ENCODE measurements at regions not wholly inside any gene's neighbourhood (a gene's known extent, or its start where the extent isn't known, plus 50 kb on each side); places are given as distances from the start of the nearest gene placed in this dataset.
A peak's percentile ranks its signal among the peaks of the same experiment; 100 is the strongest.

DNA sequence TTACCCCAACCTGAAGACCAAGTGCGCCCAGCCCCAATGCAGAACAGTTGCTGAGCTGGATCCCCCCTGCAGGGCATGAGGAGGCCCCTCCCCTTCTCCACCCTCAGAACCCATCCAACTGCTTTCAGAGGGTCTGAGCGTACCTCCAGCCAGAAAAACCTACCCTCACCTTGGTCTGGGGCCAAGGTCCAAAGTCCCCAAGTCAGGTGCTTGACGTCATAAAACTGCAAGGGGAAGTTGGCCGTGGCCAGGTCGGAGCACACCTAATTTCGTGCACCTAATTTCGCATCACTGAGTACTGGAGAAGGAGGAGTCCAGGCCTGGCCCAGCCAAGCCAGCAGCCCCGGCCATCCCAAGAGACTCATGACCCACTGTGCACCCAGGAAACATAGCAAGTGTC, 289.8 kb downstream of the CTTN start:
- no peak for DNase-seq

DNA sequence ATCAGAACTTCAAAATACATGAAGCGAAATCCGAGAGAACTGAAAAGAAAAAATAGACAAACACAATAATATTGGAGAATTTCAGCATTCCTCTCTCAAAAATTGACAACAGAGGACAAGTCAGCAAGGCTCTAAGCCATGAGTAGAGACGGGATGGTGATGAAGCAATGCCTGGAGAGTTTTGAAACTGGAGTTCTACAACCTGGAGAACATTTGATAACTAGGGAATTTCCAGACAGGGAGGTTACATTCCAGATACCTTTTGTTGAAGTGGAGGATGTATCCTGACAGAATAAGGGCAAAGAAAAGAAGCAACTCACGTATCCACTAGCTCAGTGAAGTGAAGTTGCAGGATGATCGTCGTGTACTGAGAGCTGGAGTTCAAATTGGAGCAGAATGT, 291.4 kb downstream of the CTTN start:
- DNase-seq = no peak

DNA sequence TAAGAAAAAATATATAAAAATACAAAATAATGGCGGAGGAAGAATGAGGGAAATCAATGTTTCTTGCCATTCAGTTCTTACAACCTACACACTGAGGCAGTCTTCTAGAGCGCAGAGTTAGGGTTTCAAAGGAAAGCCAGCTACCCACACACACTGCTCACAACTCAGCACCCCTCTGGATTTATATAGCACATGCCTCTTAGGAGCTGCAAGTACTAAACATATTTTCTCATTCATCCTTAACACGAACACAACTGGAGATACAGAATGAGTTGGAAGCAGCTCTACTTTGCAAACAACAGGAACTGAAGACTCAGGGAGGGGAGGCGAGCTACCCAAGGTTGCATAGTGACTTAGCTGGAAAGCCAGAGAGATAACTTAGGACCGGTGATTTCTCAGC, 293.8 kb downstream of the CTTN start:
- DNase-seq = no peak

DNA sequence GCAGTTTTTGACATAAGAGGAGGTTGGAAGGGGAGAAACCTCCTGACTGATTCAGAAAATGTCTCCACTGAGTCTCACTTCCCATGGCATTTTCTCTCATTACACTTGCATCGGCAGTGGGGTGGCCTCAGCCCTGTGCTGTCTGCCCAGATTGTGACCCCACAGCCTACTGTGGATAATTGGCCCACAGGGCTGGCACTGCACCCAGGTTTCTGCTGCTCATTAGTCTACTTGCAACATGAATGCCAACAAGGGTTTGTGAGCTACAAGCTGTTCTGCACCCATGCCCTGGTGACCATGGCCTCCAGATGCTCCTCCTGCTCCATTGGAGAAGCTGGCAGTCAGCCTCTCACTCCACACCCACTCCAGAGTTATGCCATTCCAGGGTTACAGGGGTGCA, 296.0 kb downstream of the CTTN start:
- no peak for DNase-seq

DNA sequence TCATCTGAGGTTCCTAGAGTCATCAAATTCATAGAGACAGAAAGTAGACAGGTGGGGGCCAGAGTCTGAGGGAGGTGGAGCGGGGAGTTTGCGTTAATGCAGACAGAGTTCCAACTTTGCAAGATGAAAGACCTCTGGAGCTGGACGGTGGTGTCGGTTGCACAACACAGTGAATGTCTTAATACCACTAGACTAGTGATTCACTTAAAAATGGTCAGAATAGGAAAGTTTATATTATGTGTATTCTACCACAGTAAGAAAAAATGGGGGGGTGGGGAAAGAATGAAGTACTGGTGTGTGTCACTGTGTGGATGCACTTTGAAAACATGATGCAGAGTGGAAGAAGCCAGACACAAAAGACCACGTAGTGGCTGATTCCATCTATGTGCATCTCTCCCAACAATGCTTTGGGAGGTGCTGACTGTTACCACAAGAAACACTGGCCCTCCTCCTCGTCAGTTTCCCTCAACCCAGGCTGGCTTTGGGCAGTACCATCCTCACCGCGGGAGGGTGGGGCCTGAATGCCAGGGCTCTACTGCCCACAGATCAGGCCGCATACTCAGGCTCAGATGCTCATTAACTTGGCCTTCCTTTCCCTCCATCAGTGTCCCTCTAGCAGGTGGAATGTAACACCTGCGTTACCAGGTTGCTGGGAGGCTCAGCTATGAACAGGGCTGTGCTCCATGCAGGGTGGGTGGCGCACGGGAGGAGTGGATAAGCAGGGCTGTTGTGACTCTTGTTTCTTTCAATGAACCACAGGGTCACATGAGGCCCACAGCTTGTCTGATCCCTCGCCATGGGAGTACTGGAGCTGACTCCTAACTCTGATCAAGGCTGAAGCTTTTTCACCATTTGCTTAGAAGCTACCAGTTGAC, 297.0 kb downstream of the CTTN start:
- DNase-seq = no peak

DNA sequence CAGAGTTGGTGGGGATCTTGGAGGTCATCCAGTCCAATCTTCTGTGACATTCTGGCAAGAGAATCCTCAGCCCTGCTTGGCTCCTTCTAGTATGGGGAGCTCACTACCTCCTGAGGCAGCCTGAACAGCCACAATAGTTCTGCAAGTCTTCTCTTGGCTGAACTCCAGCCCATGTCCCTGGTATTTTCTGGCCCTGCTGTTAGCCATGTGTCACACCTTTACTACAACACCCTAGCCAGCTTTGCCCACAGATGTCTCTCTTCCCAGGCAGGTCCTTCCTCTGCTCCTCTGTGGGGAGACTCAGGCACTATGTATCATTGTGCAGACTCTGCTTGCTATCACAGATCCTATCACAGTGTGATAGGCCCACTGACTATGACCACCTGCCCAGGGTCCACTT, 297.7 kb downstream of the CTTN start:
- DNase-seq = peak; percentile 48

DNA sequence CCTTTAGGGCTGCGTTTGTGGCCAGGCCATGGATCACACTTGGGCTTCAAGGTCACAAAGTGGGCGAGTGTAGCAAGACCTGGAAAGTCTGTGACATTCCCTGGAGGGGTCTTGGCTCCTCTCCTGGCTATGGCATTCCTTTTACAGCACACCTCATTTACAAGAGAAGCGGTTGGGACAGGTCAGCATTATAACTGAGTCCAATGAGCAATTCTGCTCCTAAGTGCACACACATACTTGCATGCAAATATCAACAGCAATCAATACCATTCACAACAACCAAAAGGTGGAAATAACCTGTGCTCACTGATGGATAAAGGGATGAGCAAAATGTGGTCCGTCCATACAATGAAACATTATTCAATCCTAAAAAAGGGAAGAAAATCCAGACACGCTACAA, 298.2 kb downstream of the CTTN start:
- no peak for DNase-seq

DNA sequence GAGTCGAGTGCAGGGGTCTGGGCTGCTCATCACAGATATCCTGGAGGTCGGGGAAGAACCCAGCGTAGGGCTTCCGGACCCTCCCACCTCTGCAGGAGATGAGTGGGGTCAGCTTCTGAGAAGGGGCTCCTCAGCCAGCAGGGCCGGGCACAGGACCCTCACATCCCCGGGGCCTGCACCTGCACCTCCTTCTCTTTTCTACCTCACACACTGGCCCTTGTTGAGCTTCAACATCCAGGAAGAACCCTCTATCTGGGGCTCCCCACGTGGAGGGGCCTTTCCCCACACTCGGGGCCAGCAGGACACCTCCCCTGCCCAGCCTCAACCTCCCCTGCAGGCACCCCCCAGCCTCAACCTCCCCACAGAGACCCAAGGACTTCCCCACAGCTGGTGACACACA, 299.4 kb downstream of the CTTN start:
- no peak for DNase-seq

DNA sequence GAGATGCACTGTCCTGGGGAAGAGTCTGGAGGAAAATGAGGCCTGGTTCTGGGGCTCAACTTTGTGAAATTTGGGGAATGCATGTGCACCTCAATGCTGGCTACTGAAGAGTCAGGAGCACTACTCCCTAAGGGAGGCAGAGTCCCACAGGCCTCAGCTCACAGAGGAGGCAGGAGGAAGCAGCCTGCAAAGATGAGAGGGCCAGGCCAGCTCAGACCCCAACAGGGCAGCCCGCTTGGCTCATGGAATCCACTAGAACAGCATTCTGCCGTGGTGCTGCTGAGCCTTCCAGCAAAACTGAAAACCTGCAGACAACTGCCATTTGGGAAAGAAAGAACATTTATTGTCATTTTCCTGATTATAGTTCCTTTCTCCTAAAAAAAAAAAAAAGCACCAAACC, 300.5 kb downstream of the CTTN start:
- no peak for DNase-seq

DNA sequence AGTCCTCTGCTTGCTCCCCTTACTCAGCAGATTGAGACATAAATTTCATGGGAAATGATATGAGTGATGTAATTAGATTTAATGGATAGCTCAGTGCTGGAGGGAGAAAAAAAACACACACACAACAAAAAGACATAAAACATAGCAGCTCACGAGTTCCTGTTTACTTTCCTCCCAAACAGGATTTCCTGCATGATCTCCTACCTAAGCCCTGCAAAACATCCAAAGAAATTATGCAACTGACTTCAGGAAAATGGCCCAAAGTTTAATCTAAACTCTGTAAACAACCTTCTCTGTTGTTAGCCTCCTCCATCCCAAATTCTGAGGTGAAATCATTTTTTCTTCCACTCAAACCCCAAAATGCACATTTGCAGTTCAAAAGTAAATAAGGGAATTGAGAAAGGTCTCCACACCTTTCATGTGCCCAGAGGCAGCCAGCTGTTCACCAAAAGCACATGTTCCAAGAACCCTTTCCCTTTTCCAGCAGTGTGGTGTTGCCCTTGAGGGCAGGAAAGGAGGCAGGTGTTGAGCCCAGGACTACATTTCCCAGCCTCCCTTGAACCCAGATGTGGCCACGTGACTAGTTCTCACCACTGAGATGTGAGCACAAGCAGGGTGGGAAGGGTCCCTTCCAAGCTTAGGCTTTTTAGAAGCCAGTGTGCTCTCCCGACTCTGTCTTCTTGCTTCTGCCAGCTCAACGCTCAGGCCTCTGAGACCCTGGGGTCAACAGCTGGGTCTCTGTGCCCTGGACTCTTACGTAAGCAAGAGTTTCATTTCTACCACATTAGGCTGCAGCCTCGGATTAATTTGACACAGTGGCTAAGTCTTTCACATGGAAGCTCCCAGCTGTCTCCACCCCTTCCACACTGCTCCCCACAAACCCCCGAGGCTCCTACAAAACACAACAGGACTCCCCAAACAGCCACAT, 301.2 kb downstream of the CTTN start:
- peak; percentile 45 for DNase-seq

DNA sequence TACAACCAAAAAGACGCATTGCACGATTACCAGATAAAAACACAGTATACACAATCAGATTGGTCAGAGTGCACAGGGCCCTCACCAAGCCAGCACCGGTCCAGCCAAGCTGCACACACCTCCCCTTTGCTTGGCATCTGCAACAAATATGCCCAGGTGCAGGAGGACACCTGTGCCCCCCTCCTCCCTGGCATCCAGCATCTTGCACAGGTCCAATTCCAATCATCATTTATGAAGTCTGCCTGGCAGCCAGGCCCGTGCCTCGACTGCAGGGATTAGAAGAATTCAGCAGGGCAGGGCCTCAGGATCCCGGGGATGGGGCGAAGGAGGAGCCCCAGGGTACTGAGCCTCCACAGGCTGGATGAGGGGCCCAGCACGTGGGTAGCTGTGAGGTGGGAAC, 302.1 kb downstream of the CTTN start:
- no peak for DNase-seq

DNA sequence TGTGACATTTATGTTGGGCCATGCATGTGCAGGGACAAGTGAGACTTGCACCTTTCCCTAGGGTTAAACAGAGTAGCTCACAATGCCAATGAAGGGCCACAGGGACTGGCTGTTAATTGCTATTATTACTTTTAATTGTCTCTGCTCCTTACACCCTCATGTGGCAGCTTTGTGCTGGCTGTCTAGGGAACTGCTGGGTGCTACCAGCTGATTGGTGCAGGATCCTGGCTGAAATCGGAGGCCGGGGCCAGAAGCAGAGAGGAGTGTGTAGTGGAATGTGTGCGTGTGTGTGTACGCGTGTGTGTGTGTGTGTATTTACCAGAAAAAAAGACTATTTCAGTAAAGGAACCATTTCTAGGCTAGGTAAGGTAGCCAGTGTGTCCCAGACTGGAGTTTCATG, 302.5 kb downstream of the CTTN start:
- DNase-seq = no peak

DNA sequence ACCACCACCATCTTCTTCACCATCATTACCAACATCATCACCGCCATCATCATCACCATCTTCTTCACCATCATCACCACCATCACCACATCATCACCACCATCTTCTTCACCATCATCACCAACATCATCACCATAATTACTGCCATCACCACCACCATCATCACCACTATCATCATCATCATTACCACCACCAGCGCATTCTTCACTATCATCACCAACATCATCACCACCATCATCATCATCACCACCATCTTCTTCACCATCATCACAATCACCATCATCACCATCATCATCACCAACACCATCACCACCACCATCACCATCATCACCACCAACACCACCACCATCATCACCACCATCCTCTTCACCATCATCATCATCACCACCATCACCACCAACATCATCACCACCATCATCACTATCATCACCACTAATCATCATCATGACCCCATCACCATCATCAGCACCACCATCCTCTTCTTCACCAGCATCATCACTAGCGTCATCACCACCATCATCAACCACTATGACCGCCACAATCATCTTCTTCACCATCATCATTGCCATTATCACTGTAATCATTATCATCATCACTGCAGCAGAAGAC, 303.8 kb downstream of the CTTN start:
- no peak for DNase-seq

DNA sequence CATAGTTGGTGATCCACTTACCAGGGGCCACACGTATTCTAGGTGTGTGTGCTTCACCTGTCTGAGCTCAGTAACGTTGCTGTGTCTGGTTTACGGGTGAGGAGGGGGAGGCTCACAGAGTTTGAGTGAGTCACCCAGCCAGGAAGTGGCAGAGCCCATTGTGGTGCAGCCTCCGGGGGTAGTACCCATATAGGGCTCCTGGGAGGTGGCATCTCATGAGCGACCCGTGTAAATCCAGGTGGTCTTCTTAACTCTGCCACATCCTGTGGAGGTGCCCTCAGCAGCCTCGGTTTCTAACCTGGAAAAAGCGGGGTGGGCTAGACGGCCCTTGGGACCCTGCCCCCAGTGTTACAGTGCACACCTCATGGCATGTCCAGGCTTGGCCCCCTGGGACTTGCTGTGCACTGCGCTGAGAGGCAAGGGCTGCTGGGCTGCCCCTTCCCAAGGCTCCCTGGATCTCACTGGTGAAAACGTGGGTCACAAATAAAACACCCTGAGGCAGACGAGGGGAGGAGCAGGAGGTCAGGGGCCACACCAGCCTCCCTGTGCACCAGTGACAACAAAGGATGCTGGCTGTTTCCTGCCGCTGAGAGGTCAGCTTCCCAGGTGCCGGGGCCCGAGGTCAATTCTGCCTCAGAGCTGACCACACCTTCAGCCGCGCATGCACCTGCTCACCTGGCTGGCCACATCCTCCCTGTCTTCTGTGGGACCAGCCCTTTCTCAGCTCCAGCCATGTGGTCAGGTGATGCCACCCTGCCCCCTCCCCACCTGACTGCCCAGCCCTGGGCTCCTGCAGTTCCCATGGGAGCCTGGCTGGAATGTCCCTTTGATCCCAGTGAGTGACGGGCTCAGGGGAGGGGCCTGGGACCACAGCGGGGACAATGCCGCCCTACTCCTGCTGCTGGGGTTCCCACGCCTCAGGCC, 305.1 kb downstream of the CTTN start:
- no peak for DNase-seq

DNA sequence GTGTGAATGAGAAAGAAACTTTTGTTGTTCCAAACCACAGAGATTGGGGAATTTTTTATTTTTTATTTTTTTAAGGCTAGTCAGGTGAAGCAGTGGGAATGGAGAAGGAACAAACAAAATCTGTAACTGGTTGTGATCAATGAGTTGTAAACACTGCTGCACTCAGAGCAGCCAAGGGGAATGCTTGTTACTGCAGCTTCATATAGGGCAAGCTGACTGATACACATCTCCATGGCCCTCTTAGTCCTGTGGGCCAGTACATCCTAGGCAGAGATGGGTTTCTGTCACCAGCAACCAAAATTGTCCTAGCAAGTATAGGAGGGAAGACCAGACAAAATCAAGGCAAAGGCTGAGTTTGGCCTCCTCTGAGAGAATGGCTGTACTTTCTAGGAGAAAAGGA, 306.8 kb downstream of the CTTN start:
- DNase-seq = no peak

DNA sequence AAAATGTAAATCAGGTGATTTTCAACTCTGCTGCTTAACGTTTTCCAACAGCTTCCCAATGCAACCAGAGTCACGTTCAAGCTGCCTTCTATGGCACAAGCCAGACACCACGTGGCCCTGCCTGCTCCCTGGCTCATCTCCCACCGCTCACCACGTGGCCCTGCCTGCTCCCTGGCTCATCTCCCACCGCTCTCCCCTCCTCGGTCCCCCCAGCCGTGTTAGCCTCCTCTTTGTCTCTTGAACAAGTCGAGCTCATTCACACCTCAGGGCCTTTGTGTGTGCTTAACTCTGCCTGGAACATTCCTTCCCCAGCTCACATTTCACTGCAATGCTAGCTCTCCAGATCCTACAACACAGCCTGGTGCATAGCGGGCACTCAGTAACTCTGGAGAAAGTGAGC, 307.6 kb downstream of the CTTN start:
- no peak for DNase-seq

DNA sequence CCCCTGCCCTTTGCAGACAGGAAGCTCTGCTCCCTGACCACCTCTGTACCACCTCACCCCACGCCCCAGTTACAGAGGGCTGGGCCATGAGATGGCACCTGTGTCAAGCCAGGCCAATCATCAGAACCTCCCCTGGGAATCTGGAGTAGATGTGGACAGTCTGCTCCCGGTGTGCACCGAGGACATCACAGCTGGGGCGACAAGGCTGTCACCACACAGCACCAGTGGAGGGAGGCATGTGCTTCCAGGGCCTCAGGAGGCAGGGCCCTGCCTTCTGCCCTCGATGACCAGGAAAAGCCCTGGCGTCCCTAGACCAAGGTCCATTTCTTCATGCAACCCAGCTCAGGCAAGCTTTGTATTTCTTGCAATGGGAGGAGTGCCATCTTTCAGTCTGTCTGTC, 309.5 kb downstream of the CTTN start:
- DNase-seq = no peak

DNA sequence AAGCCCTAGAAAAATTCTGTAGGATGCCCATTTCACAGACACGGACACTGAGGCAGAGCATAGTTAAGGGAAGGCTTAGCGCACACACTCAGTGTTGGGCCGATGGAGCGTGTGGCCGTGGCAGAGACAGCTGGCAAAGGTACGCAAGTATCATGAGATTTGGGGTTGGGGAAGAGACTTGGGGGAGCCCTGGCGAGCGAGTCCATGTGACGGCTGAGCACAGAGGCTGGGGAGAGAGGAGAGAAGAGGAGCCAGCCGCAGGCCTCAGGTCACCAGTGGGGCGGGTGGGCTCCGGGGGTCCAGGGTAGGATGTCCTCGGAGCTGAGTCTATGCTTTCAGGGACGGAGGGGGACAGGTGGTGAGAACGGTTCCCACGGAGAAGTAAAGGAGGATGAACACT, 311.3 kb downstream of the CTTN start:
- no peak for DNase-seq

DNA sequence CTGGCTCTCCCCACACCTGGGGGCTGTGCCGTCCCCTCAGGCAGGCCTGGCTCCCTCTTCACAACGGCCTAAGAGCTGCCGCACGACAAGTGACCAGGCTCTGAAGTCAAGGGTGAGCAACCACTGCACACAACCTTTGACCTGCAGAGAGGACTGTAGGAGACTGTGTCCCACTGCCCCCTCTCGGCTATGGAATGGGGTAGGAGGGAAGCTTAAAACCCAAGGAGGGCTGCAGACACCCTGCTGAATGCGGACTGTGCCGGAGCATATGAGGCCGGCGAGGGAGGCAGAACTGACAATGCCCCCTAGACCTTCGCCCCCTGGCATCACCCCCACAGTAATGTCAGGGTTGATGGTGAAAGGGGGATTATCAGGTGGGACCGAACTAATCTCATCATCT, 311.9 kb downstream of the CTTN start:
- DNase-seq = no peak

DNA sequence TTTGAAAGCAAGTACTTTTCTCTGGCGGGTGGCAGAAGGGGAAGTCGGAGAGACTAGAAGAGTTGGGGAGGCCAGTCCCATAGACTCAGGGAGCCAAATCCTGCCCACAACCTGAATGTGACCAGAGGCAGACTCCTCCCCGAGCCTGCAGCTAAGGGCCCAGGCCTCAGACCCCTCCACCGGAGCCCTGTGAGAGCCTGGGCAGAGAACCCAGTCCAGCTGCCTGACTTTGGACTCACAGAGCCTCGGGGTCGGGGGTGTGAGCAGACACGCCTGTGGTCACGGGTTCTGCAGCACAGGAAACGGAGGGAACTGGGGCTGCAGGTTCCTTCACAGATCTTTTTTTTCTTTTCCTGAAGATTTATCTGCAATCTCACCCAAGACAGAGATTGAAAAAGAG, 312.3 kb downstream of the CTTN start:
- DNase-seq = no peak

DNA sequence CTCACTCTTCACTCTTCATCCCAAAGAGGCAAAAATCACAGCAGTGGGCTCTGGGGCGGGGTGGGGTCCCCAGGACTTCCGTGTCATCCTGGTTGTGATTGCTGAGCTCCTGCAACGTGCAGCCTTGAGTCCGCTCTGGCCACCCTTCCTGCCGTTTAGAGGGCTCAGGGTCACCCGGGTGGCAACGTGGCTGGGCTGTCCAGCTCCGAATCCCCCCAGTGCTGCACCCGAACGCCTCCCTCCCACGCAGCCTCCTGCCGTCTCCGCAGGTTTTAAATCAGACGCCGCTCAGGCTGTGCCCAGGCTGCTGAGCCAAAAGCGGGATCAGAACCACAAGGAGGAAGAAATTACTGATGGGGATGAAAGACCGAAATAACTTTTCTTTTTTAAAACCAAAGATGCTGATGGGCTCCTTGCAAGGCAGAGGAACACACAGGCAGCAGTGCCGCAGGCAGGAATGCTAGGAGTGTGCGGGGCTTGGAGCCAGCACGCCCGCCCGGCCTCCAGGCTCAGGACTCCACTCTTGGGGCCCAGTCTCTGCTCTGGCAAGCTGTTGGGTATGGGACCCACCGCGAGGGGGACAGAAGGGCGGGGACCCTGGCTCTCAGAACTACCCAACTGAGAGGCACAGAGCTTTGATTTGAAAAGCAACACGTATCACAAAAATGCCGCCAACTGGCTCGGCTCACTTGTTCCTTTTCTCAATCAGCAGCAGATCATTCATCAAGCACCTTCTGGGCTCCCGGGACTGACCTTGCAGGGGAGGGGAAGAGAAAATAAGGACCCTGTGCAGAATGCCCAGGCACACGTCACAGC, 313.0 kb downstream of the CTTN start:
- DNase-seq = no peak

DNA sequence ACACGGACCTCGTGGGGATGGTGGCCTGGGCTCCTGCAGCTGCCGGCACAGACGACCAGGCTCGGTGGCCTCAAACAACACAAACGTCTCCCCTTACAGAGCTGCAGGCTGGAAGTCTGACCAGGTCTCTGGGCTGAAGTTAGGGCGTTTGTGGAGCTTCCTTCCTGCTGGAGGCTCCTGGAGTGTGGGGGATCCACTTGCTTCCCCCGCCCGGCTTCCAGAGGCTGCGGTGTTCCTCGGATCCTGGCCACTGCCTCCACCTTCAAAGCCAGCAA, 313.5 kb downstream of the CTTN start:
- DNase-seq = no peak

Measured in RPMI8226 (cell line).